COR-L47 (cell line): ENCODE measurements at regions not wholly inside any gene's neighbourhood (a gene's known extent, or its start where the extent isn't known, plus 50 kb on each side); places are given as distances from the start of the nearest gene placed in this dataset.
"Not testable (repeated sequence)": the region's sequence is repeated elsewhere in the genome, so short reads cannot be mapped to it uniquely, and the experiment has no call there.

ENCODE experiments used
- DNase-seq: peaks from one replicate; lab custom pipeline; 2025; lab: John Stamatoyannopoulos, UW

- DNase-seq, result no peak
Measured at GRCh38 chr10:111265341-111265740, 188.5 kb downstream of the ADRA2A start.

GRCh38 chr10:111266165-111266564 lies 189.3 kb downstream of the ADRA2A start:
- no peak for DNase-seq

GRCh38 chr10:111267673-111268072 lies 190.8 kb downstream of the ADRA2A start:
- no peak for DNase-seq

DNA sequence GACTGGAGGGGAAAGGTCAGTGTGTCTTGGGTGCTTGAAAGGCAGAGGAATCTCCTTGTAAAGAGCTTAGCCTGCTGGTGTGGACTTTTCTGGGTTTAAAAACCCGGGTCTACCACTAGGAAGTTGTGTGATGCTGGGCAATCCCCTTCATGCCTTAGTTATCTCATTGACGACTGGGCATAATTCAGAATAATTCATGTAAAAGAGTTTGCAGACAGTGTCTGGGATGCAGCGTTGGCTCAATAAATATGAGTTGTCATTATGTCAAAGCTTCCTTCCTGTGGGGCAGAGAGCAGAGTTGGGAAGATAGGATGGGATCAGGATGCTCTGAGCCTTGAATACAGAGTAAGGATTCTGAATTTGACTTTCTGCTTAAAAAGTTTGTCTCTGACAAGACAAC lies 196.4 kb downstream of the ADRA2A start:
- DNase-seq, result no peak

DNA sequence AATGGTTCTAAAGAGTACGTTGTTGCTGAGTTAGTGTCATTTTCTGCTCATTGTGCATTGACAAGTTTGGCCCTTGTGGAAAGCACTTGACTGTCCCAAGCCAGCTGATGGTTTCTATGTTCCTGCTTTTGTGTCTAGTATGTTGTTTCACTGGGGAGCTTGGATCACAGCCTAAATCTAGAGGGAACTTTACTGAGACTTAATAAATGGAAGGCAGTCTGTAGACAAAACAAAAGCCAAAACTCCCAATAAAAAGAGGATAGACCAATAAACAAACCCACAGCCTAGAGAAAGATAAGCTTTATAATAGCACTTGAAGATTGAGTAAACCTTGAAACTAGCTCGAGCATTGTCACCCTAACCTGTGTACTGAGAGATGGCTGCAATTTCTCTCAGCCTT lies 196.8 kb downstream of the ADRA2A start:
- DNase-seq, result no peak

DNA sequence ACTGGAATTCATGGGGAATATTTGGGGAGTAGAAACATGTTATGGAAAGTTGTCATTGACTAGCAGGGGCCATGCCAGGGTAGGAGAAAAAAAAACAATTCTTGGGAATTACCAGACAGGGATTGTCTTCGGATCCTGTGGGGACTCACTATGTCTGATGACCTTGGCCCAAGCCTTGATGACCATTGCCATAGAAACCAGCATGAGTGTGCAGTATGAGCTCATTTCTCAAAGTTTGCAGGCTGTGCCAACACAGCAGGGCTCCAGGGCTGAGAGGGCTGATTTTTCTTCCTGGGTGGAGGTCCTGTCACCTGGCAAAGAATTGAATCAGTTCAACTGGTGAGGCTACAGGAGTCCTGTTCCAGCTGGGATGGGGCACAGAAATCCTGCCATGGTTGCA lies 198.3 kb downstream of the ADRA2A start:
- DNase-seq, result no peak

DNA sequence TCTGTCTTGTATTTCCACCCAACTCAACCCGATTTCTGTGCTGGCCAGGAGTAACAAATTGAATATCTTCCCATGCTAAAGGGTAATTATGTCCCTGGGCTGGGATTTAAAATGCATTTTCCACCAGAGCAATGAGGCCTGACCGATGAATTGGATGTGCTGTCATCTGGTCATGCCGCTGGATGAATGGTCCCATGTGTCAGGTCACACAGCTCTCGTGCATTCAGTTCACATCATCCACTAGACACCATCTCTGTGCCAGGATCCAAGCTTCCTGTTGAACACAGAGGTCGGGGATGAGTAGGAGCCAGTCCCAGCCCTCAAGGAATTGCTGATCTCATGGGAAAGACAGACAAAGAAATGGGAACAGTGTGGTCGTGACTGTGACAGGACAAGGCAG lies 200.8 kb downstream of the ADRA2A start:
- no peak for DNase-seq

GRCh38 chr10:111278266-111278665 lies 201.4 kb downstream of the ADRA2A start:
- no peak for DNase-seq

GRCh38 chr10:111281516-111281915 lies 204.7 kb downstream of the ADRA2A start:
- no peak for DNase-seq

GRCh38 chr10:111289461-111289860 lies 212.6 kb downstream of the ADRA2A start:
- no peak for DNase-seq

DNA sequence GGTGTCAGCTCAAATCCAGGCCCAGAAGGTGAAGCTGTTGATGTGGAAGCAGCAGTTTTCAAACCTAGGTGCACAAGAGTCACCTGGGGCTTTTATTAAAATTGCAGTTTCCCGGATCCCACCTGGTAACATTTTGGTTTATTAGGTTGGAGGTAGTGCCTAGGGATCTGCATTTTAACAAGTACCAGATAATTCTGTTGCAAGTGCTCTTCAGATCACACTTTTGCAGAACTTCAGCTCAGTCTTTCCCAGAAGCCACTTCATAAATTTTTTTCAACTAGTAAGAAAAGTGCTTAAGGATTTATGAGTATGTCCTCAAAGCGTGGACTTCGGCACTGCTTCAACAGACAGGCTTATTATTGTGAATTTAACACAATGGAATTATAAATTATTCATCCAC lies 213.8 kb downstream of the ADRA2A start:
- DNase-seq, result no peak

- no peak for DNase-seq
Measured at GRCh38 chr10:111295788-111296187, 219.0 kb downstream of the ADRA2A start.

DNA sequence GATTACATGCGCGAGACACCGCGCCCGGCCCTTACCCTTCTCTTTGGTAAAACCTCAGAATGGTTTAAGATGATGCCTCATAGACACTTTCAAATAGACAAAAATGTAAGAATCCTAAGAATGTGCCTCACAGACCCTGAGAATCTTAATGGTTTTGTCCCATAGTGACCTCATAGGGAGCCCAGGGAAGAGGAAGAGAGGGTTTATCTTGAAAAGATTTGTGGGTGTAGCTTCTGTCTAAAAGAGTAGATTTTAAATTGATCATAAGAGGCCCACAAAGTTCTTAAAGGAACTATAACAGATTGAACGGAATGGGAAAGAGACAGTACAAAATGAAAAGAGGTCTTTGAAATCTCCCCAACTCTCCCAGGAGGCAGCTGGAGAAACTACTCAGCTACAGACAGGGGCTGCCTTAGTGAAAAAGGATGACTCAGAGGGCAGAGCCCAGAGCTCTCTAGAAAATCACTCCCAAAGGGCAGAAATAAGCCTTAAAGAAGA lies 220.6 kb downstream of the ADRA2A start:
- DNase-seq, result no peak

GRCh38 chr10:111298031-111298430 lies 221.2 kb downstream of the ADRA2A start:
- no peak for DNase-seq

DNA sequence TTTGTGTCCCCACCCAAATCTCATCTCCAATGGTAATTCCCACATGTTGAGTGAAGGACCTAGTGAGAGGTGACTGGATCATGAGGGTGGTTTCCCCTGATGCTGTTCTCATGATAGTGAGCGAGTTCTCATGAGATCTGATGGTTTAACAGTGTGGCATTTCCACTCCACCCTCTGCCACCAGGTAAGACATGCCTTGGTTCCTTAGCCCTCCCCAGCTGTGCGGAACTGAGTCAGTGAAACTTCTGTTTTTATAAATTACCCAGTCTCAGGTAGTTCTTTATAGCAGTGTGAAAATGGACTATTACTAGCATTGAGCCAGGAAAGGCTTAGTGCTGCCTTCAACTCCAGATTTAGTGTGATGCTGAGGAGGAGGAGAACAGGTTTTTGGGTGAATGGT lies 222.2 kb downstream of the ADRA2A start:
- DNase-seq, result no peak

DNA sequence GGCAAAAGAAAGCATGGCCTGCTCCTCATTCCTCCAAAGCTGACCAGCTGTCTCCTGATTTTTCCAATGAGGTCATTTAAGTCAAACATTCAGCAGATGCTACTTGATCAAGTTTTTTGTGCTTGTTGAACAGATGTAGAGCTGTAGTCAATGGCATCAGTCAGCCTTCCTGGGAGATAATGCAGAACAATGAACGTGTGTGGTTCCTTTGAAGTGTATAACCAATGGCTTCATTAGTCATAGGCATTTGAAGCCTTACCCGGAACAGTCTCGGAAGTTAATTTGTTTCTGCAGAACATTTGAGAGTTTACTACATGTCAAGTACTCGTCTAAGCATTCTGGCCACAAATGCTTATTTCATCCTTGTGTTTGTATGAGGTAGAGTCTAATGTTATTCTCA lies 227.1 kb downstream of the ADRA2A start:
- DNase-seq, result no peak

- peak; percentile 33 for DNase-seq
Measured at GRCh38 chr10:111316722-111317212, 239.9 kb downstream of the ADRA2A start.

DNA sequence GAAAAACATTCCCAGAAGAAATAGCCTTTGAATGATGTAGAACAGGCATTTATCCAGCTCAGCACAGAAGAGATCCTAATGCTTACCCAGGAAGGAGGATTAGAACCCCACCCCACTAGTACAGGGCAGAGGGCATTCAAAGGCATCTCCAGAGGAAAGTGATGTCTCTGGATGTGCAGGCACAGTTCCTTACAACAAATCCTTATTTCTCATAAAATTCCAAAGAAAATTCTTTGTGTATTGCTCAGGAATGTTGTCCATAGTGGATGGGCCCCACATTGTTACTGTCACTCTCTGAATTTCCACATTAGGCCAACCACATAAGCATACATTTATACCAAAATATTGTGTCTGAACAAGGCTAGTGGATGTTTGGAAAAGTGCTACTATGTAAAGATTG lies 243.0 kb downstream of the ADRA2A start:
- no peak for DNase-seq

- no peak for DNase-seq
Measured at GRCh38 chr10:111323389-111323966, 246.6 kb downstream of the ADRA2A start.

GRCh38 chr10:111332174-111332573 lies 255.3 kb downstream of the ADRA2A start:
- not testable (repeated sequence) for DNase-seq

DNA sequence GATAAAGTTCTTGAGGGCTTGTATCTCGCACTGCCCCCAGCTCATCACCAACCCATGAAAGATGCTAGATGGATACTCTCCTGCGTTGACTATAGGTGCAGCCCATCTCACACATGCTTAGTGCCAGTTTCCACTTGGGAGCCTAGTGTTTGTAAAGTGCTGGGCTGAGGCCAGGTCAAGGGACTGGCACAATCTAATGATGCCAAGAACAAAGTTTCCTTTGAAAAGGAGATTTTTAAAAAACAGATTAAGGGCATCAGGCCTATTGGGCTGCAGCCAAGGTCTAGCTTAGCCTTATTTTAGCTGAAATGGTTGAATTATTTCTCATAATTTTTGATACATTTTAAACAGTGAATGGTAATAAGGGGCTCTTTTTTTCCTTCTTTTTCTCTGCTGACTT lies 259.0 kb downstream of the ADRA2A start:
- DNase-seq, result no peak

- no peak for DNase-seq
Measured at GRCh38 chr10:111338035-111338434, 261.2 kb downstream of the ADRA2A start.

- DNase-seq, result no peak
Measured at GRCh38 chr10:111338805-111339204, 262.0 kb downstream of the ADRA2A start.

GRCh38 chr10:111344804-111345203 lies 268.0 kb downstream of the ADRA2A start:
- DNase-seq, result no peak
